ENCODE measurements at regions not wholly inside any gene's neighbourhood (a gene's known extent, or its start where the extent isn't known, plus 50 kb on each side); places are given as distances from the start of the nearest gene placed in this dataset.

DNA sequence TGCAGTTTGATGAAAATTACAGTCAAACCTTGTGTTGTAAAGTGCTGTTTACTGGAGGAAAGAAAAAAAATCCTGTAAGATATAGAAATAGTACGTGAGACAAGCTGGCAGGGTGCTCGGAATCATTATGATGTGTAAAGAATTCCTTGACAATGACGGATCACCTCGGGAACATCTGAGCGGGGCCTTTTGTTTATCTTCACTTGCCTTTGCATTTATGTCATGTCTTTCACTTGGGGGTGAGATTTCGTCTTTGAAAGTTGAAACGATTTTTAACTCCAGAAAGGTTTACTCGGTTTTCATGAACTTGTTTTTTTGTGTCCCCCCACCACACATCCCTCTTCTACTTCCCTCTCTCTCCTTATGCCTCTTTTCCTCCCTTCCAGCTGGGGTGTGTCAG is 128.3 kb upstream of the VEPH1 start:
- TF ChIP-seq CTCF (IDR thresholded peaks at IDR 0.05): no peak
- TF ChIP-seq POLR2A (IDR thresholded peaks at IDR 0.05): no peak
